DOHH2 (cell line): ENCODE measurements at regions not wholly inside any gene's neighbourhood (a gene's known extent, or its start where the extent isn't known, plus 50 kb on each side); places are given as distances from the start of the nearest gene placed in this dataset.

Experiments
- H3F3A ChIP-seq: fragments of 200-600 bp; sonication (generic), shearing (Covaris generic); 2 replicates; pipeline ENCODE4 v1.6.0; 2016; ENCODE audit warnings: antibody characterized with exemption, mild to moderate bottlenecking; ENCODE audit not compliant: control insufficient read depth, insufficient read depth
- H3K27ac ChIP-seq: fragments of 200-600 bp; sonication (generic); 2 replicates; pipeline ENCODE4 v1.5.1; 2014; ENCODE audit warnings: low read depth, mild to moderate bottlenecking, low read length, moderate library complexity
- H3K27me3 ChIP-seq: fragments of 200-600 bp; sonication (generic); 2 replicates; pipeline ENCODE4 v1.6.1; 2014; ENCODE audit warnings: mild to moderate bottlenecking, low read length, mixed read lengths; ENCODE audit not compliant: control insufficient read depth
- H3K36me3 ChIP-seq: fragments of 200-600 bp; sonication (generic); 2 replicates; pipeline ENCODE4 v1.6.1; 2014; ENCODE audit warnings: mild to moderate bottlenecking, low read length, moderate library complexity, mixed read lengths; ENCODE audit not compliant: control insufficient read depth
- H3K4me1 ChIP-seq: fragments of 200-600 bp; sonication (generic); 2 replicates; pipeline ENCODE4 v1.6.1; 2014; ENCODE audit warnings: mild to moderate bottlenecking, low read length, mixed read lengths; ENCODE audit not compliant: control insufficient read depth
- H3K4me2 ChIP-seq: fragments of 200-600 bp; sonication (generic); 2 replicates; pipeline ENCODE4 v1.6.0; 2014; ENCODE audit warnings: mild to moderate bottlenecking, low read length, moderate library complexity
- H3K4me3 ChIP-seq: fragments of 200-600 bp; sonication (generic); 2 replicates; pipeline ENCODE4 v1.5.1; 2014; ENCODE audit warnings: mild to moderate bottlenecking, low read length, mixed read lengths
- H3K79me2 ChIP-seq: fragments of 200-600 bp; sonication (generic); 2 replicates; pipeline ENCODE4 v1.6.1; 2014; ENCODE audit warnings: mild to moderate bottlenecking, low read length, mixed read lengths; ENCODE audit not compliant: control insufficient read depth
- H3K9me2 ChIP-seq: fragments of 200-600 bp; sonication (generic); replicated peaks from 2 replicates; pipeline ENCODE4 v1.6.1; 2014; ENCODE audit warnings: mild to moderate bottlenecking, low read length, mixed read lengths; ENCODE audit not compliant: control insufficient read depth
- H3K9me3 ChIP-seq: fragments of 200-600 bp; sonication (generic); 2 replicates; pipeline ENCODE4 v1.6.1; 2014; ENCODE audit warnings: antibody characterized with exemption, low read length, mixed read lengths; ENCODE audit not compliant: control insufficient read depth, insufficient read depth
- H4K20me1 ChIP-seq: fragments of 200-600 bp; sonication (generic); 2 replicates; pipeline ENCODE4 v1.6.0; 2014; ENCODE audit warnings: low read depth, mild to moderate bottlenecking, antibody characterized with exemption, low read length, moderate library complexity; ENCODE audit not compliant: control insufficient read depth, insufficient read depth
- CTCF ChIP-seq: fragments of 200-600 bp; sonication (generic); IDR thresholded peaks from one replicate; pipeline ENCODE4 v1.5.1; 2014; ENCODE audit warnings: antibody characterized with exemption, mild to moderate bottlenecking, low read depth, low read length; ENCODE audit not compliant: poor library complexity, severe bottlenecking
- EZH2phosphoT487 ChIP-seq: fragments of 200-600 bp; sonication (generic); IDR thresholded peaks from 2 replicates; pipeline ENCODE4 v1.6.1; 2017; ENCODE audit warnings: borderline replicate concordance, mild to moderate bottlenecking, antibody characterized with exemption, low read length, moderate library complexity, mixed read lengths

GRCh38 chrX:8377041-8377440, 87.6 kb upstream of the VCX3B start:
- H3K9me3 ChIP-seq, result no peaks in the 10 kb centered on the region
- H3K27me3 ChIP-seq, result no peaks in the 10 kb centered on the region
- H3K27ac ChIP-seq, result no peak overlapping the region
- no peak for TF ChIP-seq EZH2phosphoT487
- TF ChIP-seq CTCF, result no peak
- no peak overlapping the region for H3K4me3 ChIP-seq
- no peaks in the 10 kb centered on the region for H4K20me1 ChIP-seq
- no peaks in the 10 kb centered on the region for H3K4me1 ChIP-seq
- no peaks in the 10 kb centered on the region for H3K36me3 ChIP-seq
- no peaks in the 10 kb centered on the region for H3K79me2 ChIP-seq
- H3F3A ChIP-seq, result no peaks in the 10 kb centered on the region
- no peaks in the 10 kb centered on the region for H3K9me2 ChIP-seq
- no peak overlapping the region for H3K4me2 ChIP-seq

- no peaks in the 10 kb centered on the region for H3K9me3 ChIP-seq
- H3K4me3 ChIP-seq, result no peak overlapping the region
- no peaks in the 10 kb centered on the region for H3K4me1 ChIP-seq
- no peaks in the 10 kb centered on the region for H3F3A ChIP-seq
- no peaks in the 10 kb centered on the region for H3K79me2 ChIP-seq
- no peaks in the 10 kb centered on the region for H4K20me1 ChIP-seq
- H3K4me2 ChIP-seq, result no peak overlapping the region
- TF ChIP-seq CTCF (no peak), EZH2phosphoT487 (no peak)
- no peak overlapping the region for H3K27ac ChIP-seq
- H3K27me3 ChIP-seq, result no peaks in the 10 kb centered on the region
- no peaks in the 10 kb centered on the region for H3K36me3 ChIP-seq
- H3K9me2 ChIP-seq, result no peaks in the 10 kb centered on the region
Observed at GRCh38 chrX:8390771-8391170, 73.9 kb upstream of the VCX3B start.

GRCh38 chrX:8403988-8404387, 60.6 kb upstream of the VCX3B start:
- no peaks in the 10 kb centered on the region for H3K9me2 ChIP-seq
- no peaks in the 10 kb centered on the region for H3K27me3 ChIP-seq
- H3K4me1 ChIP-seq, result no peaks in the 10 kb centered on the region
- H3F3A ChIP-seq, result no peaks in the 10 kb centered on the region
- H3K79me2 ChIP-seq, result no peaks in the 10 kb centered on the region
- no peaks in the 10 kb centered on the region for H4K20me1 ChIP-seq
- H3K9me3 ChIP-seq, result no peaks in the 10 kb centered on the region
- no peak overlapping the region for H3K4me3 ChIP-seq
- no peak for TF ChIP-seq EZH2phosphoT487
- TF ChIP-seq CTCF, result no peak
- no peak overlapping the region for H3K27ac ChIP-seq
- H3K4me2 ChIP-seq, result no peak overlapping the region
- H3K36me3 ChIP-seq, result no peaks in the 10 kb centered on the region

GRCh38 chrX:8404471-8404870, 60.2 kb upstream of the VCX3B start:
- H3K27me3 ChIP-seq, result no peaks in the 10 kb centered on the region
- no peaks in the 10 kb centered on the region for H3K36me3 ChIP-seq
- no peaks in the 10 kb centered on the region for H3K79me2 ChIP-seq
- no peaks in the 10 kb centered on the region for H3K4me1 ChIP-seq
- H3K9me2 ChIP-seq, result no peaks in the 10 kb centered on the region
- H4K20me1 ChIP-seq, result no peaks in the 10 kb centered on the region
- H3K9me3 ChIP-seq, result no peaks in the 10 kb centered on the region
- TF ChIP-seq EZH2phosphoT487, result no peak
- no peak for TF ChIP-seq CTCF
- no peaks in the 10 kb centered on the region for H3F3A ChIP-seq
- H3K4me3 ChIP-seq, result no peak overlapping the region
- no peak overlapping the region for H3K4me2 ChIP-seq
- H3K27ac ChIP-seq, result no peak overlapping the region
